IMR-90 (cell line): ENCODE measurements at regions not wholly inside any gene's neighbourhood (a gene's known extent, or its start where the extent isn't known, plus 50 kb on each side); places are given as distances from the start of the nearest gene placed in this dataset.
A peak's percentile ranks its signal among the peaks of the same experiment; 100 is the strongest.

Experiments
- ATAC-seq: fragments of 200-7000 bp; cut with Tn5 transposase; 2 replicates; pipeline ENCODE4 v1.9.1; 2020; ENCODE audit warnings: low read depth, mild to moderate bottlenecking, moderate library complexity
- BruUV-seq: library from RNA; stranded (reverse); fragments of 400-500 nt; replicated peaks from 2 replicates; lab custom pipeline; 2021; lab: Mats Ljungman, UMichigan
- CTCF ChIA-PET: fragments of 300-600 bp; formaldehyde crosslinking; extraction: SDS; loops from one replicate; lab custom pipeline; 2021; ENCODE audit warnings: antibody characterized with exemption; lab: Yijun Ruan, JAX
- POLR2A ChIA-PET: fragments of 300-600 bp; sonication (Branson Sonifier 250); formaldehyde crosslinking; loops from one replicate; lab custom pipeline; 2022; ENCODE audit warnings: antibody characterized with exemption; ENCODE audit not compliant: unreplicated experiment; lab: Charles Lee
- DNase-seq: peaks from one replicate; pipeline ENCODE4 v3.0.0; 2013
- H2AFZ ChIP-seq: replicated peaks from 2 replicates; pipeline ENCODE3; 2013; ENCODE audit warnings: low read length, mild to moderate bottlenecking; ENCODE audit not compliant: poor library complexity
- H2AK5ac ChIP-seq: 2 replicates; pipeline ENCODE4 v1.6.1; 2013; ENCODE audit warnings: low read depth, low read length, inconsistent platforms
- H2AK9ac ChIP-seq: replicated peaks from 2 replicates; pipeline ENCODE3; 2013; ENCODE audit warnings: mild to moderate bottlenecking, low read depth, low read length, moderate library complexity; ENCODE audit not compliant: poor library complexity
- H2BK120ac ChIP-seq: 2 replicates; pipeline ENCODE4 v1.6.1; 2013; ENCODE audit warnings: low read depth, low read length, inconsistent platforms
- H2BK15ac ChIP-seq: 3 replicates; pipeline ENCODE4 v1.6.1; 2013; ENCODE audit warnings: low read depth, low read length, inconsistent platforms
- H2BK20ac ChIP-seq: 2 replicates; pipeline ENCODE4 v1.6.1; 2013; ENCODE audit warnings: low read depth, mild to moderate bottlenecking, inconsistent platforms, low read length, moderate library complexity
- H2BK5ac ChIP-seq: 2 replicates; pipeline ENCODE4 v1.6.1; 2013; ENCODE audit warnings: mild to moderate bottlenecking, low read depth, low read length, inconsistent platforms; ENCODE audit not compliant: poor library complexity, severe bottlenecking
- H3K14ac ChIP-seq: replicated peaks from 2 replicates; pipeline ENCODE4 v1.6.1; 2013; ENCODE audit warnings: low read depth, low read length, inconsistent platforms
- H3K18ac ChIP-seq: 2 replicates; pipeline ENCODE4 v1.6.1; 2013; ENCODE audit warnings: low read depth, low read length, control low read depth
- H3K23ac ChIP-seq: 2 replicates; pipeline ENCODE4 v1.6.1; 2013; ENCODE audit warnings: low read depth, low read length, inconsistent platforms
- H3K27ac ChIP-seq: 2 replicates; pipeline ENCODE4 v1.5.1; 2013; ENCODE audit warnings: mild to moderate bottlenecking, control low read depth, low read length; ENCODE audit not compliant: insufficient read depth
- H3K27me3 ChIP-seq: 2 replicates; pipeline ENCODE4 v1.6.1; 2013; ENCODE audit warnings: low read length; ENCODE audit not compliant: control insufficient read depth, insufficient read depth
- H3K36me3 ChIP-seq: 2 replicates; pipeline ENCODE4 v1.6.1; 2013; ENCODE audit warnings: low read length, mixed read lengths; ENCODE audit not compliant: control insufficient read depth, insufficient read depth
- H3K4ac ChIP-seq: 2 replicates; pipeline ENCODE4 v1.6.1; 2013; ENCODE audit warnings: low read depth, low read length, inconsistent platforms
- H3K4me1 ChIP-seq: 2 replicates; pipeline ENCODE4 v1.6.1; 2013; ENCODE audit warnings: low read length, mixed read lengths; ENCODE audit not compliant: control insufficient read depth, insufficient read depth
- H3K4me2 ChIP-seq: 2 replicates; pipeline ENCODE4 v1.6.1; 2013; ENCODE audit warnings: low read depth, mild to moderate bottlenecking, control low read depth, low read length, moderate library complexity
- H3K4me3 ChIP-seq: 2 replicates; pipeline ENCODE4 v1.5.1; 2013; ENCODE audit warnings: low read depth, mild to moderate bottlenecking, control low read depth, low read length, moderate library complexity; ENCODE audit not compliant: insufficient read depth
- H3K56ac ChIP-seq: 2 replicates; pipeline ENCODE4 v1.6.1; 2013; ENCODE audit warnings: low read length, inconsistent platforms; ENCODE audit not compliant: insufficient read depth; ENCODE audit errors: extremely low read depth
- H3K79me1 ChIP-seq, 2 experiments: 2 replicates each; pipeline ENCODE4 v1.6.1; 2013; ENCODE audit warnings: low read length in 2 of 2, inconsistent platforms in 1 of 2, low read depth in 1 of 2
- H3K9ac ChIP-seq: 2 replicates; pipeline ENCODE4 v1.6.1; 2013; ENCODE audit warnings: low read depth, low read length, control low read depth
- H3K9me1 ChIP-seq: 2 replicates; pipeline ENCODE4 v1.6.1; 2013; ENCODE audit warnings: low read length, inconsistent platforms; ENCODE audit not compliant: insufficient read depth
- H3K9me3 ChIP-seq: 2 replicates; pipeline ENCODE4 v1.6.1; 2013; ENCODE audit warnings: low read length; ENCODE audit not compliant: control insufficient read depth, insufficient read depth
- H4K20me1 ChIP-seq: 2 replicates; pipeline ENCODE4 v1.6.1; 2013; ENCODE audit warnings: low read length, inconsistent platforms; ENCODE audit not compliant: insufficient read depth
- H4K5ac ChIP-seq: 2 replicates; pipeline ENCODE4 v1.6.1; 2013; ENCODE audit warnings: mild to moderate bottlenecking, low read depth, low read length, control low read depth
- H4K8ac ChIP-seq, 2 experiments: 2 replicates each; pipeline ENCODE4 v1.6.1; 2013; ENCODE audit warnings: low read depth in 2 of 2, low read length in 2 of 2, control low read depth in 1 of 2, inconsistent platforms in 1 of 2
- H4K91ac ChIP-seq: 2 replicates; pipeline ENCODE4 v1.6.1; 2013; ENCODE audit warnings: low read depth, low read length, inconsistent platforms; ENCODE audit not compliant: insufficient read depth
- BHLHE40 ChIP-seq: fragments of 150-350 bp; IDR thresholded peaks from 2 replicates; pipeline ENCODE4 v1.6.1; 2016; ENCODE audit warnings: mild to moderate bottlenecking, low read depth, low read length
- CHD1 ChIP-seq: IDR thresholded peaks from 2 replicates; pipeline ENCODE4 v1.6.1; 2012; ENCODE audit warnings: low read depth, low read length, improper control_type of control experiment
- FOS ChIP-seq: fragments of 150-350 bp; IDR thresholded peaks from 2 replicates; pipeline ENCODE4 v1.6.1; 2016; ENCODE audit warnings: low read depth, low read length
- MAFK ChIP-seq: IDR thresholded peaks from 2 replicates; pipeline ENCODE4 v1.6.1; 2012; ENCODE audit warnings: low read depth, low read length, improper control_type of control experiment
- MXI1 ChIP-seq: IDR thresholded peaks from 2 replicates; pipeline ENCODE4 v1.6.1; 2012; ENCODE audit warnings: low read depth, mild to moderate bottlenecking, low read length, moderate library complexity, borderline replicate concordance
- POLR2A ChIP-seq: IDR thresholded peaks from 2 replicates; pipeline ENCODE4 v1.6.1; 2012; ENCODE audit warnings: mild to moderate bottlenecking, low read depth, low read length
- RAD21 ChIP-seq: IDR thresholded peaks from 2 replicates; pipeline ENCODE4 v1.6.1; 2012; ENCODE audit warnings: low read length, improper control_type of control experiment
- WGBS, 2 experiments: methylation state at CpG; one replicate each; pipeline versions ENCODE4 v1.1.5 to v1.1.7; 2013; ENCODE audit warnings: missing lambda C conversion rate in 2 of 2; ENCODE audit not compliant: insufficient read length in 1 of 2; ENCODE audit errors: extremely low coverage in 2 of 2; 5-methylcytosine and 5-hydroxymethylcytosine counted together
- dilution Hi-C: fragments of 300-500 bp; cut with HindIII; formaldehyde crosslinking; loops from one replicate; pipeline ENCODE4 v1.14.3; 2018; ENCODE audit warnings: low sequenced_read_pairs; ENCODE audit not compliant: unreplicated experiment
- in situ Hi-C: fragments of 300-500 bp; cut with MboI; formaldehyde crosslinking; loops from 3 replicates; pipeline ENCODE4 v1.14.3; 2019; ENCODE audit warnings: low sequenced_read_pairs, inconsistent platforms, mixed read lengths
- intact Hi-C: fragments of 100-400 bp; cut with micrococcal nuclease; formaldehyde crosslinking; loops from 2 replicates; pipeline ENCODE4 v1.10.0; 2022
- TF ChIP-seq, protein P1 (sequence below): conservative IDR thresholded peaks from 2 replicates; pipeline ENCODE4 v1.5.1; 2012; ENCODE audit warnings: mild to moderate bottlenecking, low read depth, low read length, improper control_type of control experiment

DNA sequence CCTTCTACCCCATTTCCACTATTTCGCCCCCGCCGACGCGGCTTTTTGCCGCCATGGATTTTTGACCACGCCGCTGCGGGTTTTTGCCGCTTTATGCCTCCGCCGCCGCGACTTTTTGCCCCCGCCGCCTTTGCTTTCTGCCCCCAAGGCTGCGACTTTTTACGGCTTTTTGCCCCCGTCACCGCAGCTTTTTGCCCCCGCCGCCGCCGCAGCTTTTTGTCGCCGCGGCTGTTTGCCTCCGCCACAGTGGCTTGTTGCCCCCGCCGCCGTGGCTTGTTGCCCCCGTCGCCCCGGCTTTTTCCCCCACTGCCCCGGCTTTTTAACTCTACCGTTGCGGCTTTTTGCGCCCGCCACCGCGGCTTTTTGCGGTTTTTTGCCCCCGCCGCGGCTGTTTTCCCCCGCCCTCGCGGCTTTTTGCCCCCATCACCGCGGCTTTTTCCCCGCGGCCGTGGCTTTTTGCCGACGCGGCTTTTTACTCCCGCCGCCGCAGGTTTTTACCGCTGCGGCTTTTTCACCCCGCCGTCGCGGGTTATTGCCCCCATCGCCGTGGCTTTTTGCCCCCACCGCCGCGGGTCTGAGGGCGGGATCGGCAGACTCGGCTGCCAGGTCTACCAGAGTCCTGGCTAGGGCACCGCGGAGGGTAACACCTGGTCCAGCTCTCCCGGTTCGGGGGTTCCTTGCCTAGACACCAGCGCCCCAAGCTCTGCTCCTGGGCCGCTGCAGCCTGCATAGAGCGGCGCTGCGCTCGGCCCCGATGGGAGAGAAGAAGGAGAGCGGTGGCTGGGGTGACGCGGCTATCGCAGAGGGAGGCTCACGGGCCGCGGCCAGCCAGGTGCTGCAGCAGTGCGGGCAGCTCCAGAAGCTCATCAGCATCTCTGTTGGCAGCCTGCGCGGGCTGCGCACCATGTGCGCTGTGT is 562.7 kb upstream of the WSB1 start:
- no peaks in the 10 kb centered on the region for H4K20me1 ChIP-seq
- no peak overlapping the region for H2AK9ac ChIP-seq
- no peaks in the 10 kb centered on the region for H3K4me1 ChIP-seq
- dilution Hi-C loops (no loop called here), in situ Hi-C loops (no loop called here), intact Hi-C loops (no loop called here)
- H2AK5ac ChIP-seq: no peak overlapping the region
- CTCF ChIA-PET: no interaction called here
- no peak overlapping the region for H3K18ac ChIP-seq
- no peak overlapping the region for H2AFZ ChIP-seq
- no peaks in the 10 kb centered on the region for H3K9me1 ChIP-seq
- no peak overlapping the region for H3K14ac ChIP-seq
- POLR2A ChIA-PET: no interaction called here
- H3K23ac ChIP-seq: no peak overlapping the region
- H3K56ac ChIP-seq: no peak overlapping the region
- H3K4ac ChIP-seq: no peak overlapping the region
- no peak overlapping the region for H2BK15ac ChIP-seq
- DNase-seq: no peak
- H3K9ac ChIP-seq: no peak overlapping the region
- no peak overlapping the region for H3K4me2 ChIP-seq
- H3K27ac ChIP-seq: no peak overlapping the region
- TF ChIP-seq, protein P1, sequence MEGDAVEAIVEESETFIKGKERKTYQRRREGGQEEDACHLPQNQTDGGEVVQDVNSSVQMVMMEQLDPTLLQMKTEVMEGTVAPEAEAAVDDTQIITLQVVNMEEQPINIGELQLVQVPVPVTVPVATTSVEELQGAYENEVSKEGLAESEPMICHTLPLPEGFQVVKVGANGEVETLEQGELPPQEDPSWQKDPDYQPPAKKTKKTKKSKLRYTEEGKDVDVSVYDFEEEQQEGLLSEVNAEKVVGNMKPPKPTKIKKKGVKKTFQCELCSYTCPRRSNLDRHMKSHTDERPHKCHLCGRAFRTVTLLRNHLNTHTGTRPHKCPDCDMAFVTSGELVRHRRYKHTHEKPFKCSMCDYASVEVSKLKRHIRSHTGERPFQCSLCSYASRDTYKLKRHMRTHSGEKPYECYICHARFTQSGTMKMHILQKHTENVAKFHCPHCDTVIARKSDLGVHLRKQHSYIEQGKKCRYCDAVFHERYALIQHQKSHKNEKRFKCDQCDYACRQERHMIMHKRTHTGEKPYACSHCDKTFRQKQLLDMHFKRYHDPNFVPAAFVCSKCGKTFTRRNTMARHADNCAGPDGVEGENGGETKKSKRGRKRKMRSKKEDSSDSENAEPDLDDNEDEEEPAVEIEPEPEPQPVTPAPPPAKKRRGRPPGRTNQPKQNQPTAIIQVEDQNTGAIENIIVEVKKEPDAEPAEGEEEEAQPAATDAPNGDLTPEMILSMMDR: no peak
- no peak for TF ChIP-seq FOS
- no peak for TF ChIP-seq MXI1
- TF ChIP-seq BHLHE40: no peak
- no peak for TF ChIP-seq CHD1
- peak; percentile 54 for TF ChIP-seq MAFK
- no peak for TF ChIP-seq POLR2A
- TF ChIP-seq RAD21: no peak
- no peak overlapping the region for H2BK20ac ChIP-seq
- no peak overlapping the region for H4K91ac ChIP-seq
- no TSS peak for BruUV-seq
- no peaks in the 10 kb centered on the region for H3K27me3 ChIP-seq
- H2BK120ac ChIP-seq: no peak overlapping the region
- no peaks in the 10 kb centered on the region for H3K79me1 ChIP-seq
- no peaks in the 10 kb centered on the region for H3K36me3 ChIP-seq
- no peak overlapping the region for H3K4me3 ChIP-seq
- WGBS, 2 experiments: 55% methylated on average over 42 of the region's 96 CpGs; no CpG with 5 or more reads in 1 of the 2 experiments
- ATAC-seq: peak; percentile 48; the same call in 1 of the 2 replicates
- peaks cover 10% of the 10 kb centered on the region for H3K9me3 ChIP-seq
- no peak overlapping the region for H4K5ac ChIP-seq
- no peak overlapping the region for H4K8ac ChIP-seq
- H2BK5ac ChIP-seq: no peak overlapping the region
